Duodenal mucosa (tissue), 2 donors: ENCODE measurements at regions not wholly inside any gene's neighbourhood (a gene's known extent, or its start where the extent isn't known, plus 50 kb on each side); places are given as distances from the start of the nearest gene placed in this dataset.

Experiments used
- H3K27ac ChIP-seq: one replicate; pipeline ENCODE4 v1.7.0; 2013; ENCODE audit warnings: low read depth, low read length
- H3K27me3 ChIP-seq, 2 donors: one replicate each; pipeline ENCODE4 v1.7.0; 2013; ENCODE audit warnings: low read length in 2 of 2, control low read depth in 1 of 2; ENCODE audit not compliant: insufficient read depth in 2 of 2, control insufficient read depth in 1 of 2
- H3K36me3 ChIP-seq, 2 donors: one replicate each; pipeline ENCODE4 v1.7.0; 2013; ENCODE audit warnings: low read length in 2 of 2, control low read depth in 1 of 2; ENCODE audit not compliant: insufficient read depth in 2 of 2, control insufficient read depth in 1 of 2
- H3K4me1 ChIP-seq, 2 donors: one replicate each; pipeline ENCODE4 v1.7.0; 2013; ENCODE audit warnings: low read length in 2 of 2, control low read depth in 1 of 2; ENCODE audit not compliant: insufficient read depth in 2 of 2, control insufficient read depth in 1 of 2
- H3K4me3 ChIP-seq, 2 donors: one replicate each; pipeline ENCODE4 v1.7.0; 2013; ENCODE audit warnings: low read length in 2 of 2, low read depth in 1 of 2
- H3K9ac ChIP-seq, 2 donors: one replicate each; pipeline ENCODE4 v1.7.0; 2013; ENCODE audit warnings: low read length in 2 of 2, low read depth in 1 of 2
- H3K9me3 ChIP-seq, 2 donors: one replicate each; pipeline ENCODE4 v1.7.0; 2013; ENCODE audit warnings: low read length in 2 of 2, control low read depth in 1 of 2; ENCODE audit not compliant: control insufficient read depth in 1 of 2

- H3K4me1 ChIP-seq, result no peaks in the 10 kb centered on the region
- no peak overlapping the region for H3K4me3 ChIP-seq
- no peak overlapping the region for H3K27ac ChIP-seq
These were observed 100.4 kb downstream of the MRPL39 start for GRCh38 chr21:25506887-25507286.

DNA sequence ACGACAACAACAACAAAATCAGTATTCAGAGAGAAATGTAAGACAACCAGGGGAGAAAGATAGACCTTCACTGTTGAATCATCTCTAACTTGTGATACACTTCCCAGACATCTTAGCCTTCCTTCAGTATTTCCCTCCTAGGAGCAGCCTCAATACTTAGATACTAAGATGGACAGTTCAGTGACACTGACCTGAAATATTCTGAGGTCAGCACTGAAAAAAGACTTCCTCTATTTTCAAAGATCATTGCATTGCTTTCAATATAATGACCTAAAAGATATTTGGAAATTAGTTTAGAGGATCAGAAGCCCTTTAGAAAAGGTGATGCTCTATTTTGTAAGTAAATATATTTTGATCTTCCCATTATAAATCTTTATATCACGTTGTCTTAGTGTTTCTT lies 101.0 kb downstream of the MRPL39 start:
- Histone ChIP-seq H3K9me3 (no peaks in the 10 kb centered on the region), H3K9ac (no peak overlapping the region), H3K27me3 (no peaks in the 10 kb centered on the region), H3K4me3 (no peak overlapping the region), H3K36me3 (no peaks in the 10 kb centered on the region), H3K27ac (no peak overlapping the region), H3K4me1 (no peaks in the 10 kb centered on the region)

More at GRCh38 chr21:25506887-25507286, 100.4 kb downstream of the MRPL39 start:
- H3K36me3 ChIP-seq, result no peaks in the 10 kb centered on the region
- no peaks in the 10 kb centered on the region for H3K27me3 ChIP-seq
- H3K9ac ChIP-seq, result no peak overlapping the region
- H3K9me3 ChIP-seq, result no peaks in the 10 kb centered on the region

- Histone ChIP-seq H3K9ac (no peak overlapping the region), H3K27me3 (no peaks in the 10 kb centered on the region), H3K4me1 (no peaks in the 10 kb centered on the region), H3K36me3 (no peaks in the 10 kb centered on the region), H3K9me3 (peaks cover 0 to 3% of the 10 kb centered on the region in 2 donors), H3K27ac (no peak overlapping the region), H3K4me3 (no peak overlapping the region)
These were observed 103.3 kb downstream of the MRPL39 start for GRCh38 chr21:25503981-25504380.

DNA sequence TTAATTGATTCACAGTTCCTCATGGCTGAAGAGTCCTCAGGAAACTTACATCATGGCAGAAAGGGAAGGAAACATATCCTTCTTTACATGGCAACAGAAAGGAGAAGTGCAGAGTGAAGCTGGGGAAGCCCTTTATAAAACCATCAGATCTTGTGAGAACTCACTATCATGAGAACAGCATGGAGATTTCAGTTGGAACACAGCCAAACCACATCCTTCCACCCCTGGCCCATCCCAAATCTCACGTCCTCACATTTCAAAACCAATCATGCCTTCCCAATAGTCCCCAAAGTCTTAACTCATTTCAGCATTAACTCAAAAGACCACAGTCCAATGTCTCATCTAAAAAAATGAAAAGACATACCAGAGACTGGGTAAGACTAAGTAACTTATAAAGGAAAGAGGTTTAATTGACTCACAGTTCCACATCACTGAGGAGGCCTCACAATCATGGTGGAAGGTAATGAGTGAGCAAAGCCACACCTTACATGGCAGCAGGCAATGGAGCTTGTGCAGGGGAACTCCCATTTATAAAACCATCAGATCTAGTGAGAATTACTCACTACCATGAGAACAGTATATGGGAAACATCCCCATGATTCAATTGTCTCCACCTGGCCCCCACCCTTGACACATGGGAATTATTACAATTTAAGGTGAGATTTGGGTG lies 105.2 kb downstream of the MRPL39 start:
- H3K4me1 ChIP-seq, result no peaks in the 10 kb centered on the region
- no peak overlapping the region for H3K9ac ChIP-seq
- no peaks in the 10 kb centered on the region for H3K27me3 ChIP-seq
- no peak overlapping the region for H3K4me3 ChIP-seq
- no peaks in the 10 kb centered on the region for H3K36me3 ChIP-seq
- H3K27ac ChIP-seq, result no peak overlapping the region
- peaks cover 0 to 3% of the 10 kb centered on the region in 2 donors for H3K9me3 ChIP-seq

DNA sequence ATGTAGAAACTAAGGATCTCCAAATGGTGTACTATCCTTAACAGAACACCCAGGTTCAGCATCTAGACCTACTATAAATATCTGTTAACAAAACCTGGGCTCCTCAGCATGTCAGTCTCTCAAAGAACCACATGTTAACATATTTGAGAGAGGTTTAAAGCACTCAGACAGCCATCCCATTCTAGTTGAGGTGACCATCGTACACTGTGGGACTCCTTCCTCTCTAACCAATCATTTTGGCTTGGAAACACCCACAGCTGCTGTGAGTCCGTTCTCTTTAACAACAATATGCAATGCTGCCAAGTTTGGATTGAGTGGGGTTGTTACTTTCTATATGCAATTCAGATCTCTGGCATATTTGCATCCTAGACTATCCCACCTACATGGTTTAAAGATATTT lies 105.8 kb downstream of the MRPL39 start:
- H3K9me3 ChIP-seq, result peaks cover 0 to 3% of the 10 kb centered on the region in 2 donors
- H3K27me3 ChIP-seq, result no peaks in the 10 kb centered on the region
- no peaks in the 10 kb centered on the region for H3K4me1 ChIP-seq
- no peak overlapping the region for H3K4me3 ChIP-seq
- no peak overlapping the region for H3K9ac ChIP-seq
- H3K27ac ChIP-seq, result no peak overlapping the region
- H3K36me3 ChIP-seq, result no peaks in the 10 kb centered on the region

- Histone ChIP-seq H3K4me3 (no peak overlapping the region), H3K9me3 (peaks cover 0 to 3% of the 10 kb centered on the region in 2 donors), H3K36me3 (no peaks in the 10 kb centered on the region), H3K9ac (no peak overlapping the region), H3K27me3 (no peaks in the 10 kb centered on the region), H3K27ac (no peak overlapping the region), H3K4me1 (no peaks in the 10 kb centered on the region)
These were observed 106.7 kb downstream of the MRPL39 start for GRCh38 chr21:25500598-25500997.

- Histone ChIP-seq H3K4me3 (no peak overlapping the region), H3K9ac (no peak overlapping the region)
These were observed 110.3 kb downstream of the MRPL39 start for GRCh38 chr21:25496825-25497482.

DNA sequence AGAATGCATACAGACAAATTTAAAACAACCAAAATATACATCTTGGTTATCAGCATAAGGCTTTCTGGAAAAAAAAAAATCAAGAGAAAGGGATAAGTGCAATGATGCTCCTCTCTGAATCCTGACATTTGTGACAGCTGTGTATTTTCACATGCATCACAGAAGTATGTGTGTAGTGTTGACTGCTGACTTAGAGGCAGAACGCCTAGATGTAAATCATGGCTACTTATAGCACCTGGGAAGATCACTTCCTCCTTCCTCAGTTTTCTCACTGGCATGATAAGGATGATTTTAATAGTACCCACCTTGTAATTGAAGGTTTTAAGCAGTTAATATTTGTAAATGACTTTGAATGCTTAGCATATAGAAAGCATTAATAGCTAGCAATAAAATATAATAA lies 112.5 kb downstream of the MRPL39 start:
- Histone ChIP-seq H3K9me3 (no peaks in the 10 kb centered on the region), H3K9ac (no peak overlapping the region), H3K4me1 (no peaks in the 10 kb centered on the region), H3K27ac (no peak overlapping the region), H3K27me3 (no peaks in the 10 kb centered on the region), H3K36me3 (no peaks in the 10 kb centered on the region), H3K4me3 (no peak overlapping the region)

More at GRCh38 chr21:25496825-25497482, 110.3 kb downstream of the MRPL39 start:
- H3K27me3 ChIP-seq, result no peaks in the 10 kb centered on the region
- peaks cover 0 to 3% of the 10 kb centered on the region in 2 donors for H3K9me3 ChIP-seq
- no peaks in the 10 kb centered on the region for H3K36me3 ChIP-seq
- no peaks in the 10 kb centered on the region for H3K4me1 ChIP-seq
- no peak overlapping the region for H3K27ac ChIP-seq

DNA sequence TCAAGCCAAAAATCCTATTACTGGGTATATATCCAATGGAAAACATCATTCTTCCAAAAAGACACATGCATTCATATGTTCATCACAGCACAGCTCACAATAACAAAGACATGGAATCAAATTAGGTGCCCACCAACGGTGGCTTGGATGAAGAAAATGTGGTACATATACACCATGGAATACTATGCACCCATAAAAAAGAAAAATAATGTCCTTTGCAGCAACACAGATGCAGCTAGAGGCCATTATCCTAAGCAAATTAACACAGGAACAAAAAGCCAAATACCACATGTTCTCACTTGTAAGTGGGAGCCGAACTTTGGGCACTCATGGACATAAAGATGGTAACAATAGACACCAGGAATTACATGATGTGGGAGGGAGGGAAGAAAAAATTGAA lies 113.6 kb downstream of the MRPL39 start:
- H3K4me3 ChIP-seq, result no peak overlapping the region
- H3K27ac ChIP-seq, result no peak overlapping the region
- no peak overlapping the region for H3K9ac ChIP-seq
- H3K27me3 ChIP-seq, result no peaks in the 10 kb centered on the region
- no peaks in the 10 kb centered on the region for H3K36me3 ChIP-seq
- no peaks in the 10 kb centered on the region for H3K4me1 ChIP-seq
- no peaks in the 10 kb centered on the region for H3K9me3 ChIP-seq

- Histone ChIP-seq H3K9me3 (no peaks in the 10 kb centered on the region), H3K9ac (no peak overlapping the region), H3K4me1 (no peaks in the 10 kb centered on the region), H3K36me3 (no peaks in the 10 kb centered on the region), H3K4me3 (no peak overlapping the region), H3K27me3 (no peaks in the 10 kb centered on the region), H3K27ac (no peak overlapping the region)
These were observed 116.0 kb downstream of the MRPL39 start for GRCh38 chr21:25491267-25491666.
